ENCODE measurements at regions not wholly inside any gene's neighbourhood (a gene's known extent, or its start where the extent isn't known, plus 50 kb on each side); places are given as distances from the start of the nearest gene placed in this dataset.
"Not testable (repeated sequence)": the region's sequence is repeated elsewhere in the genome, so short reads cannot be mapped to it uniquely, and the experiment has no call there.

- no peak for DNase-seq (ENCODE audit: low read depth, low spot score)
These were observed 53.2 kb upstream of the TMEM254 start for GRCh38 chr10:80025281-80025680.

DNA sequence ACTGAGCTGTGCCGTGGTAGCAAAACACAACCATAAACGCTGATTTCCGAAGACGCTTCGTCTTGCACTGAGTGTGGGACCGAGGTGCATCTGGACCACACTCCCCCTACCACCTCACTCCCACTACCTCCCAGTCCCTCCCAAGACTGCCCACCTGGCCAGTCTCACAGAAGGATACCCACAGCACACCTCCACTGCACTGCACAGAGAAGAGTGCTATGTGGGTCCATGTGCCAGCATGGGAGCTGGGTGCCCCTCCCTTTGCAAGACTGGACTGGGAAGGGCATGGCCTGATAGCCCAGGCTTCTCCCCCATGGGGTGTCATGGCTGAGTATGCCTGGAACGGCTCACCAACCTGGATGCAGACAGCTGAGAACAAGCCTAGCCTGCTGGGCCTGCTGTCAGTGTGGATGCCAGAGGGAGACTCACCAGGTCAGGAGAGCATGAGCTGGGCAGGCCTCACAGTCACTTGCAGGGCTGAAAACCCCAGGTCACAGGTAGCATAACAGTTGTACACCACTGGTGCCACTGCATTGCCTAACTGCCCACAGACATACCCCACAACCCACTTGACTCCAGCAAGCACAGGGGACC is 56.0 kb upstream of the TMEM254 start:
- DNase-seq (ENCODE audit: low read depth, low spot score) = not testable (repeated sequence)

DNA sequence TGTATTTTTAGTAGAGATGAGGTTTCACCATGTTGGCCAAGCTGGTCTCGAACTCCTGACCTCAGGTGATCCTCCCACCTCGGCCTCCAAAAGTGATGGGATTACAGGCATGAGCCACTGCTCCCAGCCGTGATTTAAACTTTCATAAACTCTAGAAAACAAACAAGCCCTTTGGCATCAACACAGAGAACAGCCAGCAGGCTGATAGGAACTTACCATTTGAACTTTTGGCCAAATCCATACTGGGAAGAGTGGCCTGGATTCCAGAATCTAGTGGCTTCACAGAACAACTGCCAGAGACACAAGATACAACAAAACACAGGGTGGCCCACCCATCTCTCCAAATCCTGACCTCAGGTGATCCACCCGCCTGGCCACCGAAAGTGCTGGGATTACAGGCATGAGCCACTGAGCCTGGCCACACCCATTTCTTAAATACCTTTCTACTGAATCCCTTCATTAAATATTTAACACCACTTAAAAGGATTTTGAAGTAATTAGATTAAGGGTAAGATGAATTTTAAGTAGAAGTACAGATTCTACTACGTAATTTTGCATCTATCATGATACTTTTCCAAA is 60.0 kb upstream of the TMEM254 start:
- DNase-seq (ENCODE audit: low read depth, low spot score) = not testable (repeated sequence)

GRCh38 chr10:80017186-80017585 is 61.3 kb upstream of the TMEM254 start:
- not testable (repeated sequence) for DNase-seq (ENCODE audit: low read depth, low spot score)

DNA sequence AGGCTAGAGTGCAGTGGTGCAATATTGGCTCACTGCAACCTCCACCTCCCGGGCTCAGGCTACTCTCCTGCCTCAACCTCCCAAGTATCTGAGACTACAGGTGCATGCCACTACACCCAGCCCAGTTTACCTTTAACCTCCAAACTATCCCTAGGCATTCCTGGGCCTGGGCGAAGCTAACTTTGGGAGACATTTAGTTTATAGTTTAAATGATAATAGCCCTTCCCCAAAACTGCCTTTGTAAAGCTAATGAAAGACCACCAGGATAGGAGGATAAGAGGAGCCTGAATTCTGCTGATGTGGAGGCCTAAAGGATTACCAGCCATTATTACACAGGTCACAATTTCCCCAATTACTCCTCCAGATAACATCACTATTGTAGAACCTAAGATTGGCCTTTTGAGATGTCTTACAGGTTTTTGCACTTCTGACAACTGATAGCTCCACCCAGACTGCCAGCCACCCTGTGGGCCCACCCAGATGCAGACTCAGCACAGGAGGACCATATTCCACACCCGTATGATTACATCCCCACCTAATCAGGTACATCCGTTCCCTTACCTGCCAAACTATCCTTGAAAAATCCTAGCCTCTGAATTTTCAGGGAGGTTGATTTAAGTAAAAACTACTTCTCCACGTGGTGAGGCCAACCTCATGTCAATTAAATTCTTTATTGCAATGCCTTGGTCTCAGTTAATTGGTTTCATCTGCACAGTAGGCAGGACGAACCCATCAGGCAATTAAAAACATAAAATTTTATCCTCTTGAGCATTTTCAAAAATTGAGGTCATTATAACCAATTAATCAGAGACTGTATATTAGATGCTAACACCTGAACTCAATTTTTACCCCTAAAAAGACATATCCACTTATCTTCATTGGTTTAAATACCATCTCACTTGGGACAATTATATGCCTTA is 62.3 kb upstream of the TMEM254 start:
- peak; percentile 26 for DNase-seq (ENCODE audit: low read depth, low spot score)

GRCh38 chr10:80013139-80013538 is 64.2 kb upstream of the SFTPD start:
- DNase-seq (ENCODE audit: low read depth, low spot score) = not testable (repeated sequence)

DNA sequence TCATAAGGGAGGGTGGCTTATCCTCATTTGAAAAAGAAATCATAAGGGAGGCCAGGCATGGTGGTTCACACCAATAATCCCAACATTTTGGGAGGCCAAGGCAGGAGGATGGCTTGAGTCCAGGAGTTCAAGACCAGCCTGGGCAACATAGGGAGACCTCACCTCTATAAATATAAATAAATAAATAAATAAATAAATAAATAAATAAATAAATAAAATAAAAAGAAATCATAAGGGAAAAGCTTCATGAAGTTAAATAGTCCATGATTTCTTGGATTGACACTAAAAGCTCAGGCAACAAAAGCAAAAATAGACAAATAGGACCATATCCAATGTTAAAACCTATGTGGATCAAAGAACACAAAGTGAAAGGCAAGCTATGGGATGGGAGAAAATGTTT is 62.2 kb upstream of the SFTPD start:
- DNase-seq (ENCODE audit: low read depth, low spot score) = not testable (repeated sequence)

DNA sequence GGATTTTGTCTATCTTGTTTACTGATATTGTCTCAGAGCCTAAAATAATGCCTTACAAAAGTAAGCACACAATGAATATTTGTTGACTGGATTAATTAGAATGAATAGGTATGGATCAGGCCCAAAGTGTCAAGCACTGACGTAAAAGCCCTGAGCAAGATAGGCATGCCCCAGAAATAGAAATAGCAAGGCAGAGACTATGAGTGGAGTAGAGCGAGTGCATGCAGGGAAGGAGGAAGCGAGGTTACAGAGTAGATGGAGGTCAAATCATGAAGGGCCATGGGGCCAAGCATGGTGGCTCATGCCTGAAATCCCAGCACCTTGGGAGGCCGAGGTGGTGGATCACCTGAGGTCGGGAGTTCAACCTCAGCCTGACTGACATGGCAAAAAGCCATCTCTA is 51.6 kb upstream of the SFTPD start:
- DNase-seq (ENCODE audit: low read depth, low spot score) = no peak

Measured in ELF-1 (cell line).